GM12874 (cell line): ENCODE measurements at regions not wholly inside any gene's neighbourhood (a gene's known extent, or its start where the extent isn't known, plus 50 kb on each side); places are given as distances from the start of the nearest gene placed in this dataset.

Experiments
- TF ChIP-seq, protein P1 (sequence below): IDR thresholded peaks from 2 replicates; pipeline ENCODE4 v1.5.1; 2011; ENCODE audit warnings: low read depth, mild to moderate bottlenecking, control low read depth, low read length, moderate library complexity; ENCODE audit not compliant: insufficient read depth

DNA sequence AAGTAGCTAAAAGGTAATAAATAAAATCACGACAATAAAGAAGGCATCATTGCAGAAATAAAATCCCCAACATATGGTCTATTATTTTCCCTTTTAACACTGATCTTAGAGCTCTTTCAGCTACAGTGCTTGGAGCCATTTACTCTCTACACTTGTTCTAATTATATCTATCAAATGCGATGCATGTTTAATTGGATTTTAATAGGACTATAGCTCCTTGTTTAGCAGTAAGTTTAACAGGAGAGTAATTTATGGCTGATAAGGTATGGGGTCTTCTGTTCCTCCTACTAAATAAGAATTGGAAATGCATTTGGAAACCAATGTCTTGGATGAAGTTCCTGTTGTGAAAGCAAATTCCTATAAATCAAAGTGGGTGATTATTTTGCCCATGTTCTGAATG lies 304.2 kb upstream of the PTPRD start:
- TF ChIP-seq, protein P1, sequence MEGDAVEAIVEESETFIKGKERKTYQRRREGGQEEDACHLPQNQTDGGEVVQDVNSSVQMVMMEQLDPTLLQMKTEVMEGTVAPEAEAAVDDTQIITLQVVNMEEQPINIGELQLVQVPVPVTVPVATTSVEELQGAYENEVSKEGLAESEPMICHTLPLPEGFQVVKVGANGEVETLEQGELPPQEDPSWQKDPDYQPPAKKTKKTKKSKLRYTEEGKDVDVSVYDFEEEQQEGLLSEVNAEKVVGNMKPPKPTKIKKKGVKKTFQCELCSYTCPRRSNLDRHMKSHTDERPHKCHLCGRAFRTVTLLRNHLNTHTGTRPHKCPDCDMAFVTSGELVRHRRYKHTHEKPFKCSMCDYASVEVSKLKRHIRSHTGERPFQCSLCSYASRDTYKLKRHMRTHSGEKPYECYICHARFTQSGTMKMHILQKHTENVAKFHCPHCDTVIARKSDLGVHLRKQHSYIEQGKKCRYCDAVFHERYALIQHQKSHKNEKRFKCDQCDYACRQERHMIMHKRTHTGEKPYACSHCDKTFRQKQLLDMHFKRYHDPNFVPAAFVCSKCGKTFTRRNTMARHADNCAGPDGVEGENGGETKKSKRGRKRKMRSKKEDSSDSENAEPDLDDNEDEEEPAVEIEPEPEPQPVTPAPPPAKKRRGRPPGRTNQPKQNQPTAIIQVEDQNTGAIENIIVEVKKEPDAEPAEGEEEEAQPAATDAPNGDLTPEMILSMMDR: no peak

DNA sequence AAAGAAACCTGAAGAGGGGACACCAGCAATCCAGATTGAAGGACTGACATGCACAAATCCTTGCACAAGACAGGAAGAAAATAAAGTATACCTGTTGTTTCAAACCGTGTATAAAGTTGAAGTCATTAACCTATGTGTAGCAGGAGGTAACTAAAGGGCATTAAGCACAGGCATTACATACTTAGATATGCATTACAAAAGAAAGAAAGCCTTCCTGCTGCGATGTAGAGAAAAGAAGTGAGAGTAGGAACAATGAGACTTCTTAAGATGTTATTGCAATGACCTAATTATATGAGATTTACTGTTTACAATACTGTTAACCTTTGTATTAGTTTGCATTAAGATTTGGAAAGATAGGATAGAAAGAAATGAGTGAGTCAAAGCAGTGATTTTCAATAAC lies 308.9 kb upstream of the PTPRD start:
- TF ChIP-seq, protein P1: no peak

DNA sequence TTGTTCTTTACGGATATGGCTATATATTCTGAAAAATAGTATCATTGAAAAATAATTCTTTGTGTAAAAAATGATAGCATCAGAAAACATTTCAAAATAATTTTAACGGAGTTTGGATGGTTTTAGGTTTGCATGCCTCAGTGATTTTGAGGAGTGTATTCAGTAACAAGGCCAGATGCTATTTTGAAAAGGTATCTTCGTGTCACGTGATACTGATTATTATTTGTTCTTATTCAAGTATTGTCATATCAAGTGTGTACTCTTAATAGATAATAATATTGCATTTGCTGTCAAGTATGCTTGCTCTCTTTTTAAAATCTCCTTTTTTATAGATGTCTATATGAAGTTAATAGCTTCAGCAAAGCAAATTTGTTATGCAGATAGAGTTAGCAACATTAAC lies 313.1 kb upstream of the PTPRD start:
- TF ChIP-seq, protein P1: no peak

DNA sequence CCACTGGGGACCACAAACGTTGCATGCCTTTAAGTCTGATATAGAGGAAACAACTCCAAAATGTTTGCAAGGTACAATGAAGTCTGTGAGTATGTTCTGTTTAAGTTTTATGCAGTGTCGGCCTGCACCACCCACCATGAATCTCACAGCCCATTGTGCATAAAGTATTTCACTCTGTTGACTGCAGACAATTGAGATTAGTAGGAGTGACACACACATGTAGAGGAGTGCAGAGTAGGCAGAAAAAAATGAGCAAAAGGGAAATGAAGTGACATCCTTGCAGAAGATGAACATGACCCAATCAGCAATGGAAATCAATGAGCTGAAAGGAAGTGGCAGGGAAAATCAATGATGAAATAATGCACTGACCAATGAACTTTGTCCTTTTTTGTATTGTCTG lies 315.6 kb upstream of the PTPRD start:
- TF ChIP-seq, protein P1: no peak

DNA sequence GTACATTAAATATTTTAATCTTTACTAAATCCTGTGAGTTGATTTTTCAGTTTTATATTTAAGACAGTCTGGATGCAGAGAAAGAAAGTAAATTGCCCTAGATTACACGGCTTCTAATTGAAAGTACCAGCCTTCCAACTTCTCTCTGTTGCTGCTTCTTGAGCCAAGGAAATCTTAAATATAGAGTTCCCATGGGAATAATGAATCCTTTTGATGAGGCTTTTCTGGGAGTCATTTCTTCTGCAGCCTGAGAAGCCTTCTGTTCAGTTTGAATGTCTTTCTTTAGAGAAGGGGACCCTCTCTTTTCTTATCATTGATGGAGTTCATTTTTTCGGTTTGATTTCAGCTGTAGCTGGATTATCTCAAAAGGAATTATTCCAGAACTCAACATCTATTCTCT lies 317.3 kb upstream of the PTPRD start:
- TF ChIP-seq, protein P1: no peak

DNA sequence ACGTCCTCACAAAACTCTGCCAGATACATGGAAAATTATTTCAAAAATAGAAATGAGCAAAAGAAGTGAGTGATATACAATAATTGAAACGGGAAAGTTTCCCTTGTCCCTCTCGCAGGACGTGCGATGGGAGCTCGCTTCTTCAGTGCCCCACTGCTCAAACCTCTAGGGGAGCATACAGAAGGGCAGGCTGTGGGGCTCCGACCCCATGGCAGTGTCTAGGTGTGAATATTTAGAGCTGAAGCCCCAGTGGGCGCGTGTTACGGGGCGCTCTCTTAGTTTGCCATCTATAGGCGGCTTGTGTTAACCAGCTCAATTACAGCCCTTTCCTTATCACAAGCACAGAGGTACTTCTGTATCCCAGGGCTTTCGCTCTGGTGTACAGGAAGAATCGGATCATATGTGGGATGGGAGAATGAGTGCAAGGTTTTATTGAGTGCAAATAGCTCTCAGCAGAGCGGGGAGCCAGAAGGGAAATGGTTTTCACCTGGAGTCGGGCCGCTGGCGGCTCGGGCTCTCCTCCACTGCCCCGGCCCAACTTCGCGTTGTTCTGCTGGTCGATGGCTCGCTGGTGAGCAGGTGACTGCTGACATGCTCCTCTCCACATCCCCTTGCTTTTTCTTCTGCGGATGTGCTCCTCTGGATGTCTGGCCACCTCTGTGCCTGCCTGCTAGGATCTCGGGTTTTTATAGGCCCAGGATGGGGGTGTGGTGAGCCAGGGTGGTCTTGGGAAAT lies 334.0 kb upstream of the PTPRD start:
- TF ChIP-seq, protein P1: no peak

DNA sequence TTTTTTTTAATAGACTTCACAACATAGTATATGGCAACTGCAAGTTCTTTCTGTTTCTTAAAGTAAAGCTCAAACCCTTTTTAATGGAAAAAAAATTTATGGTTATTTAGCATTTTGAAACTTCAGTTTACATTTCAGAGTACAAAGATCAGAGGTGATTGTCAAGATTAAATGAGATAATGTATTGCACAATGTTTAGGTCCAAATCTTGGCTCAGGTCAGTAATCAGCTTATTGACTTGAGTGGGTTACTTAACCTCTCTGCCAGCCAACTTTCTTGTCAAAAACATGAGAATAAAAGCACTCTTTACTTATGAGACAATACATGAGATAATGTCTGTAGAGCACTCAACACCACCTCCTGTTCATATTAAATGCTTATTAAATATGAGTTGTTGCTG lies 345.1 kb upstream of the PTPRD start:
- TF ChIP-seq, protein P1: no peak
